Right lobe of liver (tissue), 4 donors: ENCODE measurements at regions not wholly inside any gene's neighbourhood (a gene's known extent, or its start where the extent isn't known, plus 50 kb on each side); places are given as distances from the start of the nearest gene placed in this dataset.

Experiments used
- POLR2A ChIP-seq: fragments of 450-650 bp; IDR thresholded peaks from one replicate; pipeline ENCODE4 v1.6.1; 2017; ENCODE audit warnings: antibody characterized with exemption, mild to moderate bottlenecking
- TF ChIP-seq, protein P1 (sequence below), 4 donors: fragments of 200-600 bp in 3 of 4; fragments of 450-650 bp in 1 of 4; IDR thresholded peaks; one replicate each; pipeline versions ENCODE4 v1.5.1 to v1.8.0; 2016 to 2022; ENCODE audit warnings: antibody characterized with exemption in 4 of 4, mild to moderate bottlenecking in 2 of 4
- donor health status: DM: no; HTN: no; CAD: no.
- donor health status: DM: no; HTN: no; CAD: no.
- donor health status: DM: no; HTN: yes; CAD: no.

DNA sequence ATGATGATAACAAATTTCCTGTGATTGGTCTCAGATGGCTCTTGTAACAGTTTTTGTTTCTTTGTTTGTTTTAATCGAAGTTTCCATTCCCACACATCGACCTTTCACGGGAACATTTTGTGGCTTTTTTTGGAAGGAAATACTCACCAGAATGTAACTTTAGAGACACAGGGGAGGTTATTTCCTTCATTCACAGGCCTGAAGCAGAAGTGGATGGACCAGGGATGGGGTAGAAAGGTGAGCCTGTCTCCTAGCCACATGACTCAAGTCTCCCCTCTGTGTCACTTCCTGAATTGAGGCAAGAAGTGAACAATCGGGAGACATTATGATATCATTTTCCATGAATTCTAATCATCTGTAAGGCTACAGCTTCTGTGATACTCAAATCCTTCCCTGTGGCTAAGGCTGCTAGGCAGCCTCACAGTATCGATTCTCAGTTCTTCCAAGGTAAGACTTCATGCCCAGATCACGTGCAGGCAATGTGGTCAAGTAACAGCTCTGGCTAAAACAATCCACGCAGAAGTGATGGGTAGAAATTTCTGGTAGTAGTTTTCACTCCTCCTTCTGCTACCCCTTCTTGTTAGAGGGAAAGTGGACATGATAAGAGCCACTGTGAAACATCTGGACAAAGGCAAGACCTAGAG is 203.9 kb upstream of the NEBL start:
- TF ChIP-seq, protein P1, sequence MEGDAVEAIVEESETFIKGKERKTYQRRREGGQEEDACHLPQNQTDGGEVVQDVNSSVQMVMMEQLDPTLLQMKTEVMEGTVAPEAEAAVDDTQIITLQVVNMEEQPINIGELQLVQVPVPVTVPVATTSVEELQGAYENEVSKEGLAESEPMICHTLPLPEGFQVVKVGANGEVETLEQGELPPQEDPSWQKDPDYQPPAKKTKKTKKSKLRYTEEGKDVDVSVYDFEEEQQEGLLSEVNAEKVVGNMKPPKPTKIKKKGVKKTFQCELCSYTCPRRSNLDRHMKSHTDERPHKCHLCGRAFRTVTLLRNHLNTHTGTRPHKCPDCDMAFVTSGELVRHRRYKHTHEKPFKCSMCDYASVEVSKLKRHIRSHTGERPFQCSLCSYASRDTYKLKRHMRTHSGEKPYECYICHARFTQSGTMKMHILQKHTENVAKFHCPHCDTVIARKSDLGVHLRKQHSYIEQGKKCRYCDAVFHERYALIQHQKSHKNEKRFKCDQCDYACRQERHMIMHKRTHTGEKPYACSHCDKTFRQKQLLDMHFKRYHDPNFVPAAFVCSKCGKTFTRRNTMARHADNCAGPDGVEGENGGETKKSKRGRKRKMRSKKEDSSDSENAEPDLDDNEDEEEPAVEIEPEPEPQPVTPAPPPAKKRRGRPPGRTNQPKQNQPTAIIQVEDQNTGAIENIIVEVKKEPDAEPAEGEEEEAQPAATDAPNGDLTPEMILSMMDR (IDR thresholded peaks at IDR 0.05), result no peak
- no peak for TF ChIP-seq POLR2A
